Renal pelvis (tissue), 1 donor: ENCODE measurements at regions not wholly inside any gene's neighbourhood (a gene's known extent, or its start where the extent isn't known, plus 50 kb on each side); places are given as distances from the start of the nearest gene placed in this dataset.

Experiments
- DNase-seq: peaks from one replicate; pipeline ENCODE4 v3.0.0-alpha.2; 2013

DNA sequence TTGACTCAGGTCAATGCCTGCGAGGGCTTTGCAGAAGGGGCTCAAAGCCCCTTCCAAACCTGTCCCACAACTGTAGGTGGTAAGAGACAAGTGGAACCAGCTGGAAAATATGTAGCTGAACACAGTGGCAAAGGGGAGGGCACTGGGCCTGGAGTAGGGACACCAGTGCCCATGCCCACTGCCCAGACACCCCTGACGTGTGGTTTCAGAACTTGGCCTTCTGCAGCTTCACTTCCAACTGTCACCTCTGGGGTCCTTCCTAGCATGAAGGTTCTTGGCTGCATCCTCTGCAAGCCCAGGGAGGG lies 233.1 kb upstream of the IRX1 start:
- DNase-seq: no peak

DNA sequence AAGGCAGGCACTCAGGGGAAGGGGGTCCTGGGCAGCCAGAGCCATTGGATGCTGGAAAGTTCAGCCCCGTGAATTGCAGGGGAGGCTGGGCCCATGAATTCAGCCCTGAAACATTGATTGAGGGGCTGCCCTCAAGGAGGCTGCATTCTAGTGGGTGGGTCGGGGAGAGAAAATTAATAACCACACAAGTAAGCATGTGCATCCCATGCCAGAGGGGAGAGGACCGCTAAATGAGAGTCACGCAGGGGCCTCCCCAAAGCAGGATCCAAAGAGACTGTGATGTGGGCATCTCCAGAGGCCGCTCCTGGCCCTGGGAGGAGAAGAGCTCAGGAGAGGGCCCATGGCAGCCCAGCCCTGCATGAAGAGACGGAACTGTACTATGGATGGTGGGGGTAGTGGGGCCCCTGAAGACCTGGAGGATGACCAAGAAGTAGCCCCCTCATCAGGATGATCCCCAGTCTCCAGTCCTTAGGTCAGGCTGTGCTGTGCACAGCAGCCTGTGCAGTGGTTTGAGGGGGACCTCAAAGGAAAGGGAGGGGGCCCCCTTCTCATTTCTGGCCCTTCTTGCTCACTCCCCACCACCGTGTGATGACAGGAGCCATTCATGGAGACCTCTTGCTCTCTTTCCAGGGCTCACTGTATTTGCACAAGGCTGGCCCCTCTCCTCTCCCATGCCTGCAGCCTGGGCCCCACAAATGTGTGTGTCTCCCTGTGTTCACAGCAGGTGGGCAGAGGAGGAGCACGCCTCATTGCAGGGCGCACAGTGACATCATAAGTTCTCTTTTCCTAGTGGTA lies 233.6 kb upstream of the IRX1 start:
- no peak for DNase-seq

DNA sequence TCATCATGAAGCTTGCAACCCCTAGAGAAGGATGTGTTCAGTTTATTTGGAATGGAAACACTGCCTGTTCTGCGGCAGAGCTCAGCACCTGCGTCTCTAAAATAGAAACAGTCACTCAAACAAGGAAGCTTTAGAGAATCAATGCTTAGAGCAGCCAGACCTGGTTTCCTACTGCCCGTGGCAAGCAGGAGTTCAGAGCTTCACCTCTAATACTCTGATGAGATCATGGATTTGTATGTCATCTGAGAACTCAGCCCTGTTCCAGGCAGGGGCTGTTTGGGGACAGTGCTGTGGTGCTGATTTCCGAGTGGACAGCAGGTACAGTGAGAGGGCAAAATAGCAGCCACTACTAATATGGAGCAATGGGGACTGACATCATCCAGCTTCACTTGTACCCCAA lies 236.0 kb upstream of the IRX1 start:
- no peak for DNase-seq

DNA sequence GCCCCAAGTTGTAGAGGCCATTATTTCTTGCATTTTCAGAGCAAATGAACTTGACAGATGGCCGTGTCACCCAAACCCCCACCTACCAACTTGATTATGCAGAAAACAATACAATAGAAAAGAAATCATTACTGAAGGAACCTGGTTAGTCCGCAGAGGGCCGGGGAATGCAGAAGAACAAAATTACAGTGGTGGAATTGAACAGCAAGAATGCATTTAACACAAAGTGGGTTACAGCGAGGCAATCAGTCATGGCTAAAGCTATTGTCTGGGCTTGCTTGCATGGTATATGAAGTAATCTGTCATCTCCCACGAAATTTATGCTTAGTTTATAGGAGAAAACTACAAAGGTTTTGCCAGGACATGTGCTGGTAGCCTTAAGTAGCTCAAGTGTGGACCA lies 238.3 kb upstream of the IRX1 start:
- DNase-seq: no peak

DNA sequence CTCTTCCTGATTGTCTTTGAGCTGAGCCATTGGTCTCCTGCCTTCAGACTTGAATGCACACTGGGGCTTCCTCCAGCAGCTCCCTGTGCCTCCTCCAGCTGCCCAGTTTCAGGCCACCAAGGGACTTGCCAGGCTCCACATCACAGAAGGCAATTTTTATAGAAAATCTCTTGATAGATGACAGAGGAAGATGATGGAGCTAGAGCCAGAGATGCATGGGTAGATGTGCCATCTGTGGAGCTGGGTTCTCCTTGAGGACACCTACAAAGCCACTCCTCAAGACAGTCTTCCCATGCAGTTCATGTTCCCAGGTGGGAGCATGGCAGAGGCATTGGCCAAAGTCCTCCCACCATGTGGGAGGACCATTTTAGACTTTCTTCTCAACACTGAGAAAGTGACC lies 239.6 kb upstream of the IRX1 start:
- no peak for DNase-seq

DNA sequence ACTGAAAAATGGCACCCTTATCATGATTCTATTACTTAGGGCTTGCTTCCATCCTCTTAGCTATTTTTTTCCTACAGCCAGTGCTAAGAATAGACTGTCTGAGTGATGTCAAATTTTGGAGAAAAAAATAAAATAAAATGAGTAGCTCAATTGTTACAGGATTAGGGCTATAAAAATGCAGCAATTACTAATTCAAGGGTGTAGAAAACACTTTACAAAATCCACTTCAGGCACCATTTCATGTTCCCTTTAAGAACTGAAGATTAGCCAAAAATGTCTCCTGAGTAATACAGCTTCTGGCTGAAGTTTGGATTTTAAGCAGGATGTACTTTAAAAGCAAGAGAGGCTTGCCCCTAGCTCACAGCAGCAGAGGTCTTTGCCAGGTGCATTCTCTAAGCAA lies 240.5 kb upstream of the IRX1 start:
- DNase-seq: no peak

DNA sequence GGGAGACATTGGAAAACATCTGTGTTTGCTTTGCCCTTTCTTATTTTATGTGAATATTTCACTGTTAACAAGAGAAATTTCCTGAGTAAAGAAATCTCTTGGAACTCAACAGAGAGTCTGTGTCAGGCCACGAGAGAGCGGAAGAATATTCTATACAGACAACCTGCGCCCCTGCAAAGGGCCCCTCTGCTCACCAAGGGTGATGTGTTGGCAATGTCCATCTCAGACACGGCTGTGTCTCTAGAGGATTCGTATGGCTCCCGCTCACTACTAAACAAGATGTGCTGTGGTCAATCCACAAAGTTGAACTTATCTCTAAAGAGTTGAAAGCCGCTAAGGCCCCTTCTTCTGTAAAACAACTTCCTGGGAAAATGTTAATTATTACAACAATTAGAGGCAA lies 241.0 kb upstream of the IRX1 start:
- no peak for DNase-seq

DNA sequence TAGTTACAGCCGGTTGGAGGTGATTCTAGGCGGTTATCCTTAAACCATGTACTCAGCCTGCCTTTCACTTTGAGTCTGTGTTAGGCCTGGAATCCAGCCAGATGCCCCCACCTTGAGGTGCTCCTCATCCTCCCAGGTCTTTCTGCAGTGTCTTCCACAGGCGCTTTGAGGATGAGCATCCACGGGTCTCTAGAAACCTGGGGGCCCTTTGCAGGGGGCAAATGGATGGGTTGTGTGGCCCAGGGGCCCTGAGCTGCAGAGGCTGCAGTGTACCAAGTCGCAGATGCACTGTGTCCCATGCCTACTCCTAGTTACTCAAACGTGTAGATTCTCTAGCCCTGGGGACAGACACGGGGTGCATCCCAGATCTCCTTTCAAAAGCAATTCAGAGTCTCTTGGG lies 242.1 kb upstream of the IRX1 start:
- DNase-seq: no peak

DNA sequence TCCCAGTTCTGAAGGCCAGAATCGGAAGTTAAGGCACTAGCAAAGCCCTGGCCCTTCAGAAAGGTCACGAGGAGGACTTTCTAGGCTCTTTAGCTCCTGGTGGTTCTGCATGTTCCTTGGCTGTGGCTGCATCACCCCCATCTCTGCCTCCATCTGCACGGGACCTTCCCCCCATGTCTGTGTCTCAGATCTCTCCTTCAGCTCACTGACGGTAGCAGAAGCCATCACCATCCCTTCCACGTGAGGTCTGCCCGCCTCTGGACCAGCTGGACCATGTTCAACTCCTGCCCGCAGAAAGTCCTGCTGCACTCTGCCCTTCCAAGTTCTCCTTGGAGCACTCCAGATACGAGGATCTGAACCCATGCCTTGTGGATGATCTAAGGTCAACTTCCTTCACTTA lies 242.9 kb upstream of the IRX1 start:
- no peak for DNase-seq

DNA sequence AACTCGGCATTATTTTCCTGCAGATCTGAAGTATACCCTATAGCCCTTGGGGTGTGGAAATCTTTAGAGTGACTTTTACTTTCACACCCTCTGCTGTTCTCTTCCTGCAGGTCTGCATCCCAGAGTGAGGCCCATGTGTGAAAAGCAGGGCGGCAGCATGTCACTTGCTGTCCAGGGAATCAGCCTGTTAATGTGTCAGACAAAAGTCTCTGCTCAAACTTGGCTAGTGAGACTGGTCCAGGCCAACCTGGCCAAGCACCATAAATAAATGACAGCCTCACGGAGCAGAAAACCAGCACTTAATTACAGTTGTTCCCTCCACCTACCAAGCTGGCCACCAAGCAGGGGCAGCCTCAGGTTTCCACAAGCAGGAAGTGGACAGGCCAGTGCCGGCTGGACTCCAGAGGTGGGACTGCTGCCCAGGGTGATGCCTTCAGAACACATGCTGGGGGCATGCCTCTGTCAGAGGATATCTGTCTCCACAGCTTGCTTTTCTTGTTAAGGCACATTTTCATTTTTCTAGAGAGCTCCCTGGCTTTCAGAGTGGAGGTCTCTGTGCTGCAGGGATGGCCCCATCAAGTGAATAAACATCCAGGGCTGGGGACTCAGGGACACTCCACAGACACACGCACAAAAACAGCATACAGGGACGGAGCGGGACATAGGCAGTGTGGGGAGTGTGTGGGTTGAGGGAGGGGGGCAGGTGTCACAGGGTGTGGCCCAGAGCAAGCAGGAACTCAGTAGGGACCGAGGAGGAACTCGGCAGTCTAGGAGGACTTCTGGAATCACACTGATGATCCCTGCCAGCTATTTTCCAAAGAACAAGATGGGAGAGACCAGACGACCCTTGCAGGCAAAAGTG lies 243.8 kb upstream of the IRX1 start:
- DNase-seq: no peak

DNA sequence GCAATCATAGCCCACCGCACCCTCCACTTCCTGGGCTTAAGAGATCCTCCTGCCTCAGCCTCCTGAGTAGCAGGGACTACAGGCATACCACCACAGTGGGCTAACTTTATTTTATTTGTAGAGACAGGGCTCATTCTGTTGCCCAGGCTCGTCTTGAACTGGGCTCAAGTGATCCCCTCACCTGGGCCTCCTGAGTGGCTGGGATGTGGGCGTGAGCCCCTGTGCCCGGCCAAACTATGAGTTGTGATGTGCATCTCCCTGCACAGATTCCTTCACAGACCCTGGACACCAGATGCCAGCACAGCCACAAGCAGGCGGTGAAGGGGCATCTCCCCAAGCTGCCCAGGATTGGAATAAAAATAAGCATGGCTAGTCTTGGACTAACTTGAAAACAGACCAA lies 244.9 kb upstream of the IRX1 start:
- DNase-seq: no peak

DNA sequence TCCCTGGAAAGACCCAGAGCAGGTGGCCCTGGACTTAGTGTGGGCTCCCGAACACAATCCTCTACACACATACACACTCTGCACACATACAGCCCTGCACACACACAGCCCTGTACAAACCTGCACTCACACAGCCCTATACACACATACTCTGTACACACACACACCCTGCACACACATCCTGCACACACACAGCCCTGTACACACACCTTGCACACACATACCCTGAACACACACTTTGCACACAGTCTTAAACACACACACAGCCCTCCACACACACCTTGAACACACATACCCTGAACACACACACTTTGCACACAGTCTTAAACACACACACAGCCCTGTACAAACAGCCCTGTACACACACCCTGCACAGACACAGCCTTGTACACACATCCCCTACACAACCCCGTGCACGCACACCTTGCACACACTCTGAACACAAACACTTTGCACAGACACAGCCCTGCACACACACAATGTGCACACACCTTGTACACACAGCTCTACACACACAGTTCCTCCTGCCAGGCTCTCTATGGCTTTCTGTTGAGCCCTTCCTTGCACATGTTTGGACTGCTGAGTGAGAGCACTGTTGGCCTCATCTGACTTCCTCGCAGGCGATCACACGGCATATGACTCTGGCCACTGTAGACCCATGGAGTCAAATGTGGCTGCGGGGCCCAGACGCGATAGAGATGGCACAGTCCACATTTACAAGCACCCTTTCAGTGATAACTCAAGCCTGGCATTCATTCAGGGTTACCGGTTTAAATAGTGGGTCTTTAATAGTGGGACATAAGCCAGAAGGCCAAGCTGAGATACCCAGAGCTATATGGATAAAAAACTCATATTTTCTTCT lies 245.7 kb upstream of the IRX1 start:
- DNase-seq: no peak

DNA sequence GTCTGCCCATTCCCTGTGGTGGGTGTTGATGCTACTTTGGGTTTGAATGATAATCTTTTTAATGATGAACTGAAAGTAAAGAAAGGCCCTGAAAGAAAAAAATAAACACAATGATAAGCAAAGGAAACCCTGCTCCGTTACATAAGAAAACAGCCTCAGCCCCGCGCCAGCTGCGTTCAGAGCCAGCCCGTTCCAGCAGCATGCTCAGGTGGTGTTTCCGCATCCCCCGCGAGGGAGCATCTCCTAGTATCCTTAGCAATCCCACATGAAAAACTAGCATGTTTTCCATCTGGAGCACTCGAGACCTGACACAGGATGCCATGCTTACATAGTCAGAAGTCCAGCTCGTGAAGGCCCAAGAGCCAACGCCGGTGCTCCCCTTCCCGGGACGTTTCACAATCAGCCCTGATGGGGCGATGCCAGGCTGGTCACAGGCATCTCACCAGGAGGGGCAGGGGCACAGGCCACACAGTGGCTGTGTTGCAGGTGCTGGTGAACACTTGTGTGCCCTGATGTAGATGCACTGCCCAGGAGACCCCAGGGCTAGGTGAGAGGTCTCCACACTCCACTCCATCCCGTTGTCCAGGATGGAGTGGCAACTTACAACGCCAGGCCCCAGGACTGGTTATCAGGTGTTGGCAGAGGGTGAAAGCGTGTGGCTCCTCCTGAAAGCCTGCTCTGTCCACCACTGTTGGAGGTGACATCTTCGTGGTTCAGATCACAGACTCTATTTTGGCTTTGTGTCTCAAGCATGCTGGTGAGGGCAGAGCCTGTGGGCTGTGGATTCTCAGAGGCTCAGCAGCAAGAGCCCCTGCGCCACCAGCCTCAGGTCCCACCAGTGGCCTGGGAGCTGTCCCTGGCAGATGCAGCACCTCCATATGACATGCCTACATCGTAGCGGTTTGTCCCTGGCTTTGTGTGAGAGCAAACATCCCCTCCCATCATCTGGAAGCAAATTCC lies 246.8 kb upstream of the IRX1 start:
- DNase-seq: no peak

DNA sequence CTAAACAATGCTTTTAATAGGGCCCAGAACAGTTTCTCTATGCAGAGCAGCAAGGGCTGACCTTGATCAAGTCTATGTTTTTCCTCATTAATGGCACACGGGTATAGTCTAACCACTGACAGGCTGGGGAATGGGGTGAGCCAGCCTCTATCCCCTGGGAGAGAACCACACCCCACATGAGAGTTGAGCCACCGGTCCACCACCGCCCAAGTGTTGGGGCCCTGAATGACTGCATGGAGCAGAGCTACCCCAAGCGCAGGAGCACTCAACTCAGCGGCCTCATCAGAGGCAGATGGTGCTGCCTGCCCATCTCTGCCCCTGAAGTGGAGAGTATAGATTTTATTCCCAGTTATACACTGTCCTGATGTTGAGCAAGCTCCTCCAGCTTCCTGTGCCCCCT lies 247.9 kb upstream of the IRX1 start:
- DNase-seq: no peak

DNA sequence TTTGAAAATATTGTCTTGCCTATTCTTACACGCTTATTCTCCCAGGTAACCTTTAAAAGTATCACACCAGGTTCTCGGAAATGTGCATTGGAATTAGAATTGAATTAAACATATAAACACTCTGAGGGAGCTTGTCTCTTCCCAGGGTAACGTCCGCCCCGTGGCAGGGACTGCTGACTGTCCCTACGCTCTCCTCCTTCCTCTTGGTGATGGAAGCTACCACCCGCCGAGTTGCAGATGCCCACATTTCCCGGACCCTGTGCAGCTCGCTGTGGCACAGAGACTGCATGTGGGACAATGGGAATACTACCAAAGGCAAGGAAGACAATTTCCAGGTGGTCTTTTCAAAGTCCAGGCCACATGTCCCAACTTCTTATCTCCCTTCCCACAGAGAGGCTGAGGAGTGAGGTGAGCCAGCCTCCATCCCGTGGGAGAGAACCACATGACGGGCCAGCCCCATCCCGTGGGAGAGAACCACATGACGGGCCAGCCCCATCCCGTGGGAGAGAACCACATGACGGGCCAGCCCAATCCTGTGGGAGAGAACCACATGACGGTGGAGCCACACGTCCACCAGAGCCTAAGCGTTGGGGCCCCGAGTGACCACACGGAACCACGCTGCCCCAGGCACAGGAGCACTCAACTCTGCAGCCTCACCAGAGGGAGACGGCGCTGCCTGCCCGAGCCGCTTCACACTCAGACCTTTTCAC lies 249.4 kb upstream of the IRX1 start:
- no peak for DNase-seq

DNA sequence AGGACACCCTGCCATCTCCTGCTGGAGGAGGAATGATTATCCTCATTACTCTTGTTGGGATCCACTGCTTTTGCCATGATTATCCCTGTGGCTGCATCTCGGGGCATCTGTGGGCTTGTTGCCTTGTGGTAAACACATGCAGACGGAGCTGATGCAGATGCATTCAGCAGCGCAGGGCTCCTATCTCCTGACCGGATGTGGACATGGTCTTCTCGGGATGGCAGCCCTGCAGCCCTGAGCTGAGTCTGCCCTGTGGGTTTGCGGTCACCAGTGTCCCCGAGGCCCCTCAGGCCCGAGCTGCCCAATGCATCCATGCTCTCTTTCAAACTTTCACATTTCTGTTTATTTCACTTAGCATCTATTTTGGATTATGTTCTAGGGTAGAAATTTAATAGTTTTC lies 250.4 kb upstream of the IRX1 start:
- DNase-seq: no peak

DNA sequence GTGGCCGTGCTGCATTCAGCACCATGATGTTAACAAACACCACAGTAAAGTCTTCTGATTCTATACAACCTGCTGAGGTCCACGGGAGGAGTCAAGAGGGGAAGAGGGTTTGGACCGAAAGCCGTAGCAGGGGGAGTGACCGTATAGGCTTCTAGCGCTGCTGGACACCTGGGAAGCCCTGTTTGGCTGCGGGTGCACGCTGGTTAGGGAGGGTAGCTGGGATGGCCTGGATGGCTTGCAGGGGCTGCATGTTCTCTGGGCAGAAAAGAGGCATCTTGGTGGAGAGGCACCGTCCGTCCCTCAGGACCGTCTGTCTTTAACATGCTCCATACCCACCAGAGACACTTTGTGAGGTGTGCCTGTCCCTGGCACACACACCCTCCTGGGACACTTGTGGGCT lies 251.0 kb upstream of the IRX1 start:
- no peak for DNase-seq

DNA sequence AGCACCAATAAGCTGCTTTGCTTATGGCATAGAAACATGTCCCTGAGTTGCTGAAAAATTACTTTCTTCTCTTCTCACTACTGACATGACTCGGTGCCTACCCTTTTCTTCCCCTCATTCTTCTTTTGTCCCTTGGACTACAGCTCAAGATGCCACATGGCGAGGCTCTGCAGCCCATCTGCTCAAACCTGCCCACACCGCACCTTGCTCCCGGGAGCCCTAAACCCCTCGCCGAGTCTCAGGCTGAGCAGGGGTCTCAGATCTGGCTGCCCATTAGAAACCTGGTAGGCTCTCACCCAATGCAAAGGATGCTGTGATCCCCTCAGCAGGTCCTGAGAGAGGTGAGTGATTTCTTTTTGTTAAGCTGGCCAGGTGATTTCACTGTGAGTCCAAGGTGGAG lies 251.7 kb upstream of the IRX1 start:
- no peak for DNase-seq

DNA sequence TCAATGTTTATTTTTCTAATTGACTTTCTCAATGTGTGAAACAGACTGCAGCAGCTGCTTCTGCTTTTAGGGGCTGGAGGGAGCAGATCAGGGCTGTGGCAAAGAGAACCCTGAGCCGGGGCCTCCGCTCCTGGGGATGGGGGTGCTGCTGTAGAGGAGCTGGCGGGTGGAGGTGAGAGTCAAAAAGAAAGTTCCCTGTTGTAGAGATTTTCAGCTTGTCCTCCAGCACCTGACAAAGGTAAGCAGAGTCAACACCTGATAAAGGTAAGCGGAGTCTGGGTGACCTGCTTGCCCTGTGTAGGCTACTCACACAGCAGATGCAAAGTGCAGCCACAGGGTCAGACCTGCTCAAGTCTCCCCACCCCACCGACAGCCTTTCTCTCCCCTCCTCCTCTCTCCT lies 252.4 kb upstream of the IRX1 start:
- DNase-seq: no peak

DNA sequence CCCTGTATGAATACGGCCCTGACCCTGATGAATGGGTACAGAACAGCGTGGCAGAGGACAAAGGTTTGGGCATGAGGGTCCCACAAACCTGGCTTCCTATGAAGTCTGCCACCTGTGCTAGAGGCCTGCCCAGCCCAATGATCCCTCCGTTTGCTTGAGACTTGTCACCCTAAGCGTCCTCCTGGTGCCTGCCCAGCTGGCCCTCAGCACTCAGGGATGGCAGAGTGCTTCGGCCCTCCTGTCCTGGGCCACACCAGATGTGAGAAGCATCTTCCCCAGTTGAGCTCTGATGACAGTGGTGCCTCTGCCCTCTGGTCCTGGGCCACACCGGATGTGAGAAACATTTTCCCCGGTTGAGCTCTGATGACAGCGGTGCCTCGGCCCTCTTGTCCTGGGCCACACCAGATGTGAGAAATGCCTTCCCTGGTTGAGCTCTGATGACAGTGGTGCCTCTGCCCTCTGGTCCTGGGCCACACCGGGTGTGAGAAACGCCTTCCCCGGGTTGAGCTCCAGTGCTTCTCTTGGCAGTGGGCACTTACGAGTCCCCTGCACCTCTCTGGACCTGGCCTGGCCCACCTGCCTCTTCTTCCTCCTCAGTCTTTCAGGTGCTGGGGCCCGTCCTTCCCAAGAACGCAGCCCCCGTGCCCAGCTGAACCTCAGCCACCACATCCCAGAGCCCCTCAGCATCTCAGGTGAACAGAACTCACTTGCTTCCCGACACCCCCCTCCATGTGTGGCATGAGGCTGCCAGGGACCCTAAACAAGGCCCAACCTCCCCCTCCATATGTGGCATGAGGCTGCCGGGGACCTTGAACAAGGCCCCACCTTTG lies 253.1 kb upstream of the IRX1 start:
- DNase-seq: no peak
